GM20000 (cell line): ENCODE measurements at regions not wholly inside any gene's neighbourhood (a gene's known extent, or its start where the extent isn't known, plus 50 kb on each side); places are given as distances from the start of the nearest gene placed in this dataset.
A peak's percentile ranks its signal among the peaks of the same experiment; 100 is the strongest.

ENCODE experiments used
- DNase-seq: peaks from one replicate; pipeline ENCODE4 v3.0.0; 2012; ENCODE audit warnings: low spot score
- TF ChIP-seq, protein P1 (sequence below): IDR thresholded peaks from 2 replicates; pipeline ENCODE4 v1.5.1; 2012; ENCODE audit warnings: mild to moderate bottlenecking, control low read depth; ENCODE audit errors: extremely low read depth, missing control alignments

DNA sequence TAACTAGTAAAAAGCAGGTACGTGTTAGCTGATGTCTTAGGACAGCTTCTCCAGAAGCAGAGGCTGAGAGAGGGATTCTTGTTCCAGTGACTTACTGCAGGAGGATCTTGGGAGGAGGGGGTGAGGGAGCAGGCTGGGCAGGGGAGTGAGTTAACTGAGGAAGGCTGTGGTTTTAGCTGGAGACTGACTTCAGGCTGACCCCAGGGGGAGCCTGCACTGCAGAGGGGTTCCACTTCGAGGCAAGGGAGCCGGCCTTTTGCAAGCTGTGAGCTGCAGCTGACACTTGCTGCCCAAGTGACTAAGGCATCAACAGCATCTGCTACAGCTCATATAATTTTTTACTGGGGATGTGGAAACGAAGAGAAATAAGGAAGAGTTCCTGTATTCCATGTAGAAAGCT lies 50.4 kb upstream of the SOD1 start:
- TF ChIP-seq, protein P1, sequence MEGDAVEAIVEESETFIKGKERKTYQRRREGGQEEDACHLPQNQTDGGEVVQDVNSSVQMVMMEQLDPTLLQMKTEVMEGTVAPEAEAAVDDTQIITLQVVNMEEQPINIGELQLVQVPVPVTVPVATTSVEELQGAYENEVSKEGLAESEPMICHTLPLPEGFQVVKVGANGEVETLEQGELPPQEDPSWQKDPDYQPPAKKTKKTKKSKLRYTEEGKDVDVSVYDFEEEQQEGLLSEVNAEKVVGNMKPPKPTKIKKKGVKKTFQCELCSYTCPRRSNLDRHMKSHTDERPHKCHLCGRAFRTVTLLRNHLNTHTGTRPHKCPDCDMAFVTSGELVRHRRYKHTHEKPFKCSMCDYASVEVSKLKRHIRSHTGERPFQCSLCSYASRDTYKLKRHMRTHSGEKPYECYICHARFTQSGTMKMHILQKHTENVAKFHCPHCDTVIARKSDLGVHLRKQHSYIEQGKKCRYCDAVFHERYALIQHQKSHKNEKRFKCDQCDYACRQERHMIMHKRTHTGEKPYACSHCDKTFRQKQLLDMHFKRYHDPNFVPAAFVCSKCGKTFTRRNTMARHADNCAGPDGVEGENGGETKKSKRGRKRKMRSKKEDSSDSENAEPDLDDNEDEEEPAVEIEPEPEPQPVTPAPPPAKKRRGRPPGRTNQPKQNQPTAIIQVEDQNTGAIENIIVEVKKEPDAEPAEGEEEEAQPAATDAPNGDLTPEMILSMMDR, result no peak
- no peak for DNase-seq

DNA sequence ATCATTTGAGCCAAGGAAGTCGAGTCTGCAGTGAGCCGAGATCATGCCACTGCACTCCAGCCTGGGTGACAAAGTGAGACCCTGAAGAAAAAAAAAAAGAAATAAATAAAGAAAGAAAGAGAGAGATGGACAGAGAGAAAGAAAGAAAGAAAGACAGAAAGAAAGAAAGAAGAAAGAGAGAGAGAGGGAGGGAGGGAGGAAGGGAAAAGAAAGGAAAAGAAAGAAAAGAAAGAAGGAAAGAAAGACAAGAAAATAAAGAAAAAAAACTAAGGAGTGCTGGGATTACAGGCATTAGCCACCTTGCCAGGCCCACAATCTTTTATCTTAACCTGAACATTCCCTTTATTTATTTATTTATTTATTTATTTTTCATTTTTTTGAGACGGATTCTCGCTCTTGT lies 51.7 kb upstream of the SOD1 start:
- DNase-seq, result no peak
- TF ChIP-seq, protein P1, result no peak

DNA sequence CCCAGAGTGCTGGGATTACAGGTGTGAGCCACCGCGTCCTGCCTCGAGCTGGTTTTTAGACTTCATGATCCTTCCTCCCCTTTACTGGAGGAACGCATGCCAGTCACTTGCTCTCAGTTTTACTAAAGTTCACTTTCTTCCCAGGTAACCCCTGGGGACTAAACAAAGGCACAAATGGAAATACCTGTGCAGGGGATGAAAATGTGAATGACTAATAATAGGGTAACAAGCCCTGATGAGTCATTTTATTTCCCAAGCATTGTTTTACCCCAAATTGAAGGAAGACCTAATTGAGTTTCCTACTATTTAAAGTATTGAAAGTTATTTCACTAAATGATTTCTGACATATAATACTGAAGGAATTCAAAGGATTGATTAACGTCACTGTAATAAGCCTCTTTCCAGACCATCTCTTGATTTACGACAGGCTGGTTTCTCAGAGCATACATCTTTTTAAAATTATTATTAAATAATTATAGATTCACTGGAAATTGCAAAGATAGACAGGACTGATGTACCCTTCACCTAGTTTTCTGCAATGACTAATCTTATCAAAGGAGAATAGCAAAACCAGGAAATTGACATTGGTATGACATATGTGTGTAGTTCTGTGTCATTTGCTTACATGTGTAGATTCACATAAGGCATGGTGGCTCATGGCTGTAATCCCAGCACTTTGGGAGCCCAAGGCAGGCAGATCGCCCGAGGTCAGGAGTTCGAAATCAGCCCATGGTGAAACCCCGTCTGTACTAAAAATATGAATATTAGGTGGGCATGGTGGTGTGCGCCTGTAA lies 53.2 kb upstream of the SOD1 start:
- DNase-seq, result no peak
- TF ChIP-seq, protein P1, result no peak

DNA sequence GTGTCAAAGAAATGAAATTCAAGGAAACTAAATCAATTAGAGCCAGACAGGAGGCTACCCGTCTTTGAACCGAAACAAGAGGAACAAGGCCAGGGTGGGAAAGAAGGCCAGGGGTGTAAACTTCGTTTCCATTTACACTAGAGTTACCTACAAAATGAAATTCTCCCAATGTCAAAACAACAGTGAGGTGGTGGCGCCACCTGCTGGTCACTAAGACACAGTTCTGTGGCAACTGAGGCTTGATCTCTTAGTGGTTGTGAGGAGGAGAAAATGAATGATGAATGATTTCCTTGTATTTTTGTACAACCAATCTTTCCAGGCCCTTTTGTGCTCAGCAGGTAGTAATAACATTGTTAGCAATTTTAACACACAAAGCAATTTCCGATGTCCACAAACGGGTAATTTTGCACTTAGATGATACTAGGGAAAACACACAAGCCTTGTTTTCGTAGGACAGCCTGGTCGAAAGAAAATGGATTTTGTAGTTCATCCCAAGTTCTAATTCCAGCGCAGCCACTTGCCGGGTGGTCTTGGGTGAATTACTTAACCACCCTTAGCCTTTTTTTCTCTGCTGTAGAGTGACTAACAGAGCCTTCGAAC lies 54.8 kb upstream of the SOD1 start:
- TF ChIP-seq, protein P1, result peak; percentile 74
- peak; percentile 71 for DNase-seq

DNA sequence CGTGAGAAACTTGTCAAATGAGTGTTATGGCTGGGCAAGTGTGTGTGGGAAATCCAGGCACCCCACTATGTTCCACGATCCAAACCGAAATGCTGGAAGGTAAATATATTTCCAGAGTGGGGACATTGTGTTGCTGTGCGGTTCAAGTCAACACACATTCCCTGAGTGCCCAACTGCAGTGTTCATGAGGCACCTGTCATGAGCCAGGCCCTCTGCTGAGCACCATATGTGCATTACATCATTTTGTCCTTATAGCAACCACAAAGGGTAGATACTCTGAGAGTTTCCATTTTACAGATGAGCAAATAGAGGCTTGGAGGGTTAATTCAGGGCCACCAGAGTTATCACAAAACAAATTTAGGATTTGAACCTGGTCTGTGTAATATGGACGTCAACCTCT lies 59.9 kb upstream of the SOD1 start:
- DNase-seq, result no peak
- TF ChIP-seq, protein P1, result no peak

DNA sequence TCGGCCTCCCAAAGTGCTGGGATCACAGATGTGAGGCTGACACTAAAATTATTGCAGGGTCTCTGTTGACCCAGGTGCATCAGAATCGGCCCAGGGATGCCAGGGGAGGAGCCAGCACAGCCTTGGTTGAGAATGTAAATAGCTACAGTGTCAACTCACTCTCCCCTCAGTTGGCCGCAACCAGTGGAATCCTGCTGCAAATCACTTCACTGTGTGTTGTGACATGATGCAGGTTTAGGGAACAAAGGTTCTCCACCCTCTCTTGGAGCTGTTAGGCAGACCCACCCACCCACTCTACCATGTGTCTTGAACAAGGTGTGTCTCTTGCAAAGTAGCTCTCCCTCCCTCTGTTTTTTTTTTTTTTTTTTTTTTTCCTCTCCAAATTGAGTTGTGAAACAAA lies 60.5 kb upstream of the SOD1 start:
- TF ChIP-seq, protein P1, result no peak

DNA sequence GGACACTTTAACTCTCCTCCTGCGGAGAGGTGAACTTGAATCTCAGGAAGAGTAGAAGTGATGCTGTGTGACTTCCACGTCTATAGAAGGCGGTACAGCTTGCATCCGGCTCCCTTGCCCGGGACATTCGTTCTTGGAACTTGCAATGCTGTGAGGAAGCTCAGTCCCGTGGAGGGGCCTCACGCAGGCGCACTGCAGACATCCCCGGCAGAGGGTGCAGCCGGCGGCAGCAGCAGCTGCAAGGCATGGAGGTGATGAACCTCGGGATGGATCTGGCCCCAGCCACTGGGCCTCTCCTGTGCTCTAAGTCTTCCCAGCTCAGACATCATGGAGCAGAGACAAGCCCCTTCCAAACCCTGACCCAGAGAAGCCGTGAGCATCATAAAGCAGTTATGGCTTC lies 61.8 kb upstream of the SOD1 start:
- no peak for DNase-seq
- TF ChIP-seq, protein P1, result no peak

More for the DNA sequence above, 60.5 kb upstream of the SOD1 start:
- DNase-seq, result no peak
